Caki2 (cell line): ENCODE measurements at regions not wholly inside any gene's neighbourhood (a gene's known extent, or its start where the extent isn't known, plus 50 kb on each side); places are given as distances from the start of the nearest gene placed in this dataset.

Experiments used
- DNase-seq: peaks from one replicate; pipeline ENCODE4 v3.0.0-alpha.2; 2015; ENCODE audit warnings: low read depth
- in situ Hi-C: cut with HindIII; loops from 2 replicates; pipeline ENCODE4 v1.10.0; 2016; ENCODE audit warnings: low sequenced_read_pairs, low pct_unique_long_range_greater_than_20kb, mixed read lengths

DNA sequence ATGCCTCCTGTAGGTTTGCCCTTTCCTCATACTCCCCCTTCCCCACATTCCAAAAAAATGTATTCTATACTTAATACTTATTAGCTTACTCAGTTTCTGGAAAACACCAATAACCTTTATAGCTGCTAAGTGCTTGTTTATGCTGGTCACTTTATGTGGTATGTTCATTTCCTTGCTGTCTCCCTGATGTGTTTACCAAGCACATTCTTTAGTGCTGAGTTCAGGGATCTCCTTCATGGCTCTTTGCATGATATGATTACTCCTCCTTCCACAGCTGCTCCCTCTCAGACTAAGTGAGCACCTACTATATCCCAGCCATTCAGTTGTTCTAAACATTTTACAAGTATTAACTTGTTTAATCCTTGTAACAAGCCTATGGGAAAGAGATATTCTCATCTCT lies 698.3 kb upstream of the FANCL start:
- DNase-seq = no peak
- in situ Hi-C loops = no loop called here

DNA sequence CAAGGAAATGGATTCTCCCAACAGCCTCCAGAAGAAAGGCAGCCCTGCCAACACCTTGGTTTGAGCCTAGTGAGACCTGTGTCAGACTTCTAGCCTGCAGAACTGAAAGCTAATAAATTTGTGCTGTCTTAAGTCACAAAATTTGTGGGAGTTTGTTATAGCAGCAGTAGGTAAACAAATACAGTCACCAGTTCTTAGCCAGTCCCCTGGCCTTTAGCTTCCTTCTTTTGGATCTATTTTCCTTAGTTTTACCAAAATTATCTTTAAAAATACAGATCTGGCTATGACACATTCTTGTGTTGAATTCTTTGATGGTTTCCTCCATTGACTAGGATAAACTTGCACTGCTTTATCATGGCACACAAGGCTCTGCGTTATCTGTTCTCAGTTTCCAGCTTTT lies 697.9 kb upstream of the FANCL start:
- no peak for DNase-seq

GRCh38 chr2:58932801-58933200 lies 691.7 kb upstream of the FANCL start:
- DNase-seq = no peak
- in situ Hi-C loops = no loop called here

More for the DNA sequence above, 697.9 kb upstream of the FANCL start:
- in situ Hi-C loops = no loop called here

DNA sequence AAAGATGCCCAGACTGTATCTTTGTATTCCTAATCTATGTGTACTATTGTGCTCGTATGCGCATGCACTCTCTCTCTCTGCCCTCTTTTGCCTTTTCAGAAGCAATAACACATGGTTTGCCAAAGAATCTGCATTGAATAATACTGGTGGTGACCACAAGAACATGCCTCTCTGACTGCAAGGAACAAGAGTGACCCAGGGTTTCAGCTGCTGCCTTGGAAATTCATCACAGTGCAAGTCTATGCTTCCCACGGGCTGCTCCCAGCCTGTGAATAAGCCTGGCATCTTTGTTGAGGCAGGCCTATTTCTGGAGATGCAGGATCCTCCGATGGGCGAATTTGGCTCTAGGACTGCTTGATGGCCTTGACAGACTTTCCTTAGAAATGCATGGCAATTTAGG lies 689.4 kb upstream of the FANCL start:
- in situ Hi-C loops = no loop called here

DNA sequence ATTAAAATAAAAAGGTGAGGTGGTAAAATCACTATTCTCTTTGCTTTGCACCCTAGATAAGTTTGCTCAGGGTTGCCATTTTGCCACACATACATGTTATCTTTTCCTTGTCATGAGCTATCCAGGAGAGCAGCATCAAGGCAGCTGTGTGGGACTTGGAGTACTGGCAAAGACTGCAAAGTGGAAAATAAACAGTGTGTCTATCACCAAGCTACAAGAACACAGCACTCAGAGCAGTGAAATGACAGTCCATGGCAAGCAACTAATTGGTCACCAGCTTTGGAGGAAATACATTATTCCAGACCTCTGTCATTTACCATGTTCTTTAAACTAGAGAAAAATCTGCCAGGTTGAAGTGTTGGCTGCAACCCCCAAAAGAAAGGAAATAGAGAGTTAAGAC lies 687.8 kb upstream of the FANCL start:
- DNase-seq = no peak
- in situ Hi-C loops = no loop called here

More for the DNA sequence above, 689.4 kb upstream of the FANCL start:
- DNase-seq = no peak

- DNase-seq = no peak
- in situ Hi-C loops = no loop called here
Observed at GRCh38 chr2:58928391-58928790, 687.3 kb upstream of the FANCL start.

- in situ Hi-C loops = no loop called here
- DNase-seq = no peak
Observed at GRCh38 chr2:58926112-58926511, 685.0 kb upstream of the FANCL start.

DNA sequence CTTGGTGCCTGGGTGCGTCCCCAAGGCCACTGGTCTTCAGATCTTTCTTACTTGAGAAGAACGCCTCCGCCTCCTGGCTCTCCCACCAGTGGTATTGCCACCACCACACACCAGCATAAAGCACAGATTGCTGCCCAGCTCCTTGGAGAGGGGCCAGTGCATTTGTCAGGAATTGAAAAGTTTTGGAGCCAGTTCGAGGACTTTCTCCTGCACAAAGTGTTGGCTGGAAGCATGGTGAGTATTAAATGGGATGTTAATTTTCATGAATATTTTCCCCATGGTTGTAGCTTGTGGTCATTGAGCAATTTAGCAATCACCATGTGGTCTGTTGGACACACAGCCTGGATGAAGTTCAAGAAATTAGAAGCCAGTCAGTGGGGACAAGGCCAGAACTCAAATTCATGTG lies 684.6 kb upstream of the FANCL start:
- in situ Hi-C loops = no loop called here
- DNase-seq = no peak

GRCh38 chr2:58923869-58924268 lies 682.7 kb upstream of the FANCL start:
- in situ Hi-C loops = no loop called here
- DNase-seq = no peak

DNA sequence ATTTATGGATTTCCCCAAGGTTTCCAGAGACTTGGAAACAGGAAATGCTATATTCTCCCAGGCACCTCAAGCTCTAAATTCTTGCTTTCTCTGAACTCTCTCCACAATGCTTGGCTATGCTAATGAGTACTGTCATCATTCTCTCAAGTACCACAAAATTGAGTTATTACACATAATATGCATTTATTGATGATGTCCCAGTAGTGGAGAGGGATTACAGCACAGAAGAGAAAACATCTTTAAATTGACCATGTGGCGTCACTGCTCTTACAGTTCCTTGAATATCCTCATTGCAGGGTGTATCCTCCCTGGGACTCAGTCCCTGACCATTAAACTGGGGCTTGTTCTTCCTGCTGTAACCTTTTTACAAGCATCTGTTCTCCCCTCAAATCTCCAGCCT lies 681.1 kb upstream of the FANCL start:
- in situ Hi-C loops = no loop called here
- no peak for DNase-seq

DNA sequence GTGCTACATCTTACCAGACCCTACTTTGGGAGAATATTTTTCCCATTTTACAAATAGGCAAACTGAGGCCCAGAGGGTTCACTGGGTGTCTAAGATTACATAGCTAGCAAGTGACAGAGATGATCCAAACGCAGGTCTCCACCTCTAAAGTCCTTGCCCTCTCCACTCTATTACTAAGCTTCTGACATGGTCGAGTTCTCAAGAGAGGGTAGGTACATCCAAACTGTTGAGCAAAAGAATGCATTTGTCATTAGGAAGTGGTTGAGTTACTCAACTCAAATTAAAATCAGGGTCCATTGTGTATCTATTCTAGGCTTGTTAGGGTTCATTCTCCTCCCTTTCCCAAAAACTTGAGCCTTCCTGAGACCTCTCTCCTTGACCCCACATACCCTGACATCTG lies 680.6 kb upstream of the FANCL start:
- DNase-seq = no peak
- in situ Hi-C loops = no loop called here

DNA sequence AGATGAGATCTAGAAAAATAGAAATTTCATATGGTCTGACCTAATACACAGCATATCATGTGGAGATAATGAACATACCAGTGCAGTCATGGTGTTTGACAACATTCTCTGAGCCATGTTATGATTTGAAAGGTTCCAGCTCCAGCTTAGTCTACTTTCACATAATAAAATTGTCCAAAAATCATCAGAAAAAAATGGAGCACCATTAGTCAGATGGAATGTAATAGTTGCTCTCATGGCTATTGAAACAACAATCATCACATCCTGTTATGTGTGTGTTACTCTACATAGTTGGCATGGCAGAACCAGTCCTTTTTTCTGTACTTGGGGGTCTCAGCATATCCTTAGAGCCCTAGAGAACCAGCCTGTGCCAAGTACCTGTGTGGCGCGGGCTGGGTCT lies 678.9 kb upstream of the FANCL start:
- DNase-seq = no peak
- in situ Hi-C loops = no loop called here

DNA sequence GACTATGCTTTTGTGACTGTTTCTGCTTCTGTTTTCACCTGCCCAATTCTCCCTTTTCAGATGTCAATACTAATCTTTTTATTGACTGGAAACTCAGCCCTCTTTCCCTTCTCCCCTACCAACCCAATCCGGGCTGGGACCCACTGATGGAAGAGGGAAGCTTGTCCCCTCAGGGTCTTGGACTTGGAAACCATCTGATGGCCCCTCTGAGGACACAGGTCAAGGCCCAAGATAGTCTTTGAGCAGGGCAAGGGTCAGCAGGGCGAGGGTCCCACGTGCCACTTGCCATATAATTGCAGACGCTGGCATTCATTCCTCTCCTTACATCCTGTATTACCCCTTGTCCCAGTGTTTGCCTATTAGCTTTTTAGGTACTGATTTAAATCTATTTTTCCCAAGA lies 678.2 kb upstream of the FANCL start:
- in situ Hi-C loops = no loop called here
- DNase-seq = no peak

DNA sequence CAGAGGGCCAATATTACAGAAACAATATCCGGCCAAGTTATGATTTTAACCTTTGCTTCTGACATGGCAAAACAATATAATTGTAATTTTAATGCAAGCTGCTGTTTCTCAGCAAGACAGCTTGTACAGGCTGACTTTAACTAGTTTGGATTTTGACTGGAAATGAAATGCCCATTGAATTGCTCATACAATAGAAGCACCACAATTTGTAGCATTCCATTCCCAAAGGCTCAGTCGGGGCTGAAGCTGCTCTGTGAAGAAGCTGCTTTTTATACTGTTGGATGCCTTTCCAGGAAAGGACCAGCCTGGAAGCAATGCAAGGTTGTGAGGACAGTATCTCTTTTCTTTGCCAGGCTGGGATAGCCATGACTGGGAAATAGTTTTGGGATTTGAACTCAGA lies 677.0 kb upstream of the FANCL start:
- DNase-seq = no peak
- in situ Hi-C loops = no loop called here

- in situ Hi-C loops = no loop called here
- no peak for DNase-seq
Observed at GRCh38 chr2:58917596-58917995, 676.5 kb upstream of the FANCL start.

GRCh38 chr2:58916063-58916462 lies 674.9 kb upstream of the FANCL start:
- in situ Hi-C loops = no loop called here
- no peak for DNase-seq

- in situ Hi-C loops = no loop called here
- DNase-seq = no peak
Observed at GRCh38 chr2:58914733-58915505, 673.8 kb upstream of the FANCL start.

DNA sequence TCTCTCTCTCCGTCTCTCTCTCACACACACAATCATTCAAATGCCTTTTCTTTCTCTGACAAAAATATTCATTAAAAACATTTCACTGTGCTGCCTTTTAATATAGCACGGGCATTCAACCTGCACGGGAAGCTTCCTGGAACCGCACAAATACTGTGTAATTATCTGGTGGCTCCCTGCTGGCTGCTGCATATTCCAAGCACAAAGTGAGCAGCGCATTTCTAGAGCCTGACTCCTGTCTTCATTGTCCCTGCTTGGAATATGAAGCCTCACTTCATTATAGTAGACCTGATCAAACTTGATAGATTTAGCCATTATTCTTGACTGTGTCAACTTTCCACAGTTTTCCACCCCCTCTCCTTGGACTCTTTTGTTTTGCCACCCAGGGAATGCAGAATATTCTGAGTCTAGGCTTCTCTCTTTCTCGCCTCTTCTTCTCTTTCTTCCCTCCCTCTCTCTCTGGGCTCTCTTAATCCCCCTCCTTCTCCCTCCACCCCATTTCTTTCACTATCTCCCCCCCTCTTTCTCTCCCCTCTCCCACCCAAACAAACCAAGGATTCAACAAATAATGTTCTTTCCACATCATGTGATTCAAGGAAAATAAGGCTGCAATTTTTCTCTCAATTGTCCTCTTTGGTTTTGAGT lies 672.1 kb upstream of the FANCL start:
- no peak for DNase-seq
- in situ Hi-C loops = no loop called here

- in situ Hi-C loops = no loop called here
- no peak for DNase-seq
Observed at GRCh38 chr2:58911877-58912276, 670.8 kb upstream of the FANCL start.

DNA sequence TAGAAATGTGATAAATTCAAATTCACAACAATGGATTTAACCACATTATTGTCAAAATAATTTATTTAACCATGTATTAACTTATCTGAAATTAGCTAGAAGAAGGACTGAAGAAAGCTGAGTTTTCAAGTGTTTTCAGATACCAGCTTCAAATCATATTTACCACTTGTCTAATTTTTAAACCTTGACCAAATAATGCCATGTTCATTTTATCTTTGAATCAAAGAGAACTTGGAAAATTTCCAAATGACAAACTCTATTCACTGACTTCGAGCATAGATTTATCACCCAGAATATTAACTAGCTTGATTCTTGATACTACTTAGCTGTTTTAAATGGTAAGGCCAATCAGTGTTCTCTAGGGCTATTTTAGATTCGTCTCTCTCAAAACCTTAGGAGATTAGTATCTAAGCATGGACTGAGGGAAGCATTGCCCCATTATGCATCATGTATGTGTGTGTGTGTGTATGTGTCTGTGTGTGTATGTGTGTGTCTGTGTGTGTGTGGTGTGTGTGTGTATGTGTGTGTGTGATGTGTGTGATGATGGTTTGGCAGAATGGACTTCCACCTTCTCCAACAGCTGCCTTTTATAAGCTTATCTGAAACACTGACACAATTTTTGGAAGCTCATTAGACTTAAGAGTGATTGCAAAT lies 667.5 kb upstream of the FANCL start:
- DNase-seq = no peak
- in situ Hi-C loops = no loop called here
